Endothelial cell of umbilical vein (primary cell): ENCODE measurements at regions not wholly inside any gene's neighbourhood (a gene's known extent, or its start where the extent isn't known, plus 50 kb on each side); places are given as distances from the start of the nearest gene placed in this dataset.

Experiments used
- BruUV-seq: library from RNA; stranded (reverse); fragments of 400-500 nt; replicated peaks from 2 replicates; lab custom pipeline; 2021; lab: Mats Ljungman, UMichigan
- CTCF ChIA-PET: fragments of 300-600, 350-600 bp; sonication (Branson Sonifier 250); formaldehyde crosslinking; loops from one replicate; lab custom pipeline; 2021; ENCODE audit warnings: antibody characterized with exemption, inconsistent platforms; lab: Charles Lee
- POLR2A ChIA-PET: fragments of 300-600, 350-600 bp; sonication (Branson Sonifier 250); formaldehyde crosslinking; loops from one replicate; lab custom pipeline; 2021; ENCODE audit warnings: antibody characterized with exemption, inconsistent platforms; lab: Charles Lee
- DNase-seq: peaks from one replicate; pipeline ENCODE4 v3.0.0-alpha.2; 2011; ENCODE audit warnings: low read depth, low spot score
- FAIRE-seq: peaks from 2 replicates; lab custom pipeline; 2011; peaks lifted over from hg19 to GRCh38; lab: Jason Lieb, UNC
- H2AFZ ChIP-seq: 2 replicates; pipeline ENCODE4 v1.6.0; 2012; ENCODE audit warnings: low read depth, low read length, control low read depth, inconsistent platforms
- H3K27ac ChIP-seq: 2 replicates; pipeline ENCODE4 v1.5.1; 2011; ENCODE audit warnings: low read depth, mild to moderate bottlenecking, control low read depth, low read length, moderate library complexity; ENCODE audit not compliant: insufficient read depth
- H3K27me3 ChIP-seq, 2 experiments: 2 replicates each; pipeline versions ENCODE4 v1.6.0 to v1.6.1; 2011; ENCODE audit warnings: low read length in 2 of 2, mixed read lengths in 1 of 2; ENCODE audit not compliant: control insufficient read depth in 2 of 2, insufficient read depth in 2 of 2
- H3K36me3 ChIP-seq, 2 experiments: 2 replicates in 1 of 2; 3 replicates in 1 of 2; pipeline ENCODE4 v1.5.1; 2011; ENCODE audit warnings: low read length in 2 of 2, mild to moderate bottlenecking in 1 of 2, moderate library complexity in 1 of 2; ENCODE audit not compliant: control insufficient read depth in 2 of 2, insufficient read depth in 2 of 2; ENCODE audit errors: extremely low read depth in 1 of 2
- H3K4me1 ChIP-seq: 3 replicates; pipeline ENCODE4 v1.5.1; 2011; ENCODE audit warnings: mild to moderate bottlenecking, low read length; ENCODE audit not compliant: control insufficient read depth, insufficient read depth; ENCODE audit errors: extremely low read depth
- H3K4me2 ChIP-seq: 2 replicates; pipeline ENCODE4 v1.6.1; 2011; ENCODE audit warnings: low read length, control low read depth, mixed read lengths; ENCODE audit not compliant: insufficient read depth
- H3K4me3 ChIP-seq, 3 experiments: fragments of 200-600 bp in 1 of 3; sonication (generic), shearing (Covaris generic) in 1 of 3; replicated peaks in 1 of 3; 2 replicates each; pipeline ENCODE4 v1.5.1; 2011 to 2016; ENCODE audit warnings: control low read depth in 3 of 3, low read length in 3 of 3, mild to moderate bottlenecking in 2 of 3, inconsistent platforms in 1 of 3, low read depth in 1 of 3, moderate library complexity in 1 of 3; ENCODE audit not compliant: insufficient read depth in 1 of 3
- H3K79me2 ChIP-seq: 2 replicates; pipeline ENCODE4 v1.6.0; 2012; ENCODE audit warnings: low read length, inconsistent platforms; ENCODE audit not compliant: control insufficient read depth, insufficient read depth
- H3K9ac ChIP-seq: replicated peaks from 2 replicates; pipeline ENCODE3; 2011; ENCODE audit warnings: low read length, control low read depth; ENCODE audit not compliant: insufficient read depth; ENCODE audit errors: extremely low read depth
- H3K9me1 ChIP-seq: replicated peaks from 3 replicates; pipeline ENCODE4 v1.6.0; 2011; ENCODE audit warnings: mild to moderate bottlenecking, low read length; ENCODE audit not compliant: control insufficient read depth, insufficient read depth; ENCODE audit errors: extremely low read depth
- H3K9me3 ChIP-seq: replicated peaks from 2 replicates; pipeline ENCODE4 v1.5.1; 2012; ENCODE audit warnings: low read length, inconsistent platforms; ENCODE audit not compliant: control insufficient read depth, insufficient read depth
- H4K20me1 ChIP-seq: replicated peaks from 2 replicates; pipeline ENCODE3; 2011; ENCODE audit warnings: mild to moderate bottlenecking, low read length; ENCODE audit not compliant: control insufficient read depth, insufficient read depth; ENCODE audit errors: extremely low read depth
- CTCF ChIP-seq, 2 donors: IDR thresholded peaks; 1 replicate in 1 of 2; 2 replicates in 1 of 2; pipeline ENCODE4 v1.5.1; 2011; ENCODE audit warnings: low read length in 2 of 2, mild to moderate bottlenecking in 2 of 2, moderate library complexity in 2 of 2, control low read depth in 1 of 2, inconsistent platforms in 1 of 2, low read depth in 1 of 2; ENCODE audit not compliant: insufficient read depth in 1 of 2; ENCODE audit errors: extremely low read depth in 1 of 2
- EZH2 ChIP-seq: IDR thresholded peaks from 2 replicates; pipeline ENCODE4 v1.6.1; 2012; ENCODE audit warnings: borderline replicate concordance, low read depth, mild to moderate bottlenecking, moderate library complexity, low read length, inconsistent platforms; ENCODE audit not compliant: severe bottlenecking
- FOS ChIP-seq: IDR thresholded peaks from 2 replicates; pipeline ENCODE4 v1.6.1; 2011; ENCODE audit warnings: mild to moderate bottlenecking, low read length, moderate library complexity, borderline replicate concordance; ENCODE audit not compliant: insufficient read depth
- GATA2 ChIP-seq: IDR thresholded peaks from 2 replicates; pipeline ENCODE4 v1.7.0; 2011; ENCODE audit warnings: low read depth, mild to moderate bottlenecking, moderate library complexity, mixed read lengths, low read length; ENCODE audit not compliant: insufficient read length, insufficient read depth
- JUN ChIP-seq: IDR thresholded peaks from 2 replicates; pipeline ENCODE4 v1.6.1; 2011; ENCODE audit warnings: borderline replicate concordance, low read depth; ENCODE audit not compliant: insufficient read length, insufficient read depth
- MYC ChIP-seq: IDR thresholded peaks from one replicate; pipeline ENCODE4 v1.6.1; 2011; ENCODE audit warnings: mild to moderate bottlenecking, low read depth, low read length
- POLR2A ChIP-seq: IDR thresholded peaks from 2 replicates; pipeline ENCODE4 v1.6.1; 2012; ENCODE audit warnings: low read depth, mild to moderate bottlenecking, control low read depth, low read length
- POLR2AphosphoS5 ChIP-seq: IDR thresholded peaks from 2 replicates; pipeline ENCODE4 v1.6.1; 2012; ENCODE audit warnings: low read depth, mild to moderate bottlenecking, control low read depth, low read length, moderate library complexity; ENCODE audit not compliant: insufficient read depth
- dilution Hi-C: fragments of 300-500 bp; cut with MboI; formaldehyde crosslinking; loops from one replicate; pipeline ENCODE4 v1.15.0; 2019; ENCODE audit warnings: low sequenced_read_pairs; ENCODE audit not compliant: extremely low pct_ligation_motif_present
- intact Hi-C: fragments of 100-400 bp; cut with micrococcal nuclease; formaldehyde crosslinking; loops from one replicate; pipeline ENCODE4 v1.10.0; 2022
- TF ChIP-seq, protein P1 (sequence below): IDR thresholded peaks from 2 replicates; pipeline ENCODE4 v1.6.1; 2011; ENCODE audit not compliant: insufficient read depth, insufficient read length

GRCh38 chr18:69220529-69220928 lies 180.2 kb upstream of the DOK6 start:
- ChIA-PET POLR2A (no interaction called here), CTCF (no interaction called here)
- Histone ChIP-seq H3K9me1 (no peaks in the 10 kb centered on the region), H4K20me1 (no peaks in the 10 kb centered on the region), H3K4me2 (no peak overlapping the region), H2AFZ (no peak overlapping the region), H3K4me3 (no peak overlapping the region), H3K27me3 (no peaks in the 10 kb centered on the region), H3K9me3 (no peaks in the 10 kb centered on the region), H3K36me3 (no peaks in the 10 kb centered on the region), H3K79me2 (no peaks in the 10 kb centered on the region), H3K4me1 (no peaks in the 10 kb centered on the region), H3K9ac (no peak overlapping the region), H3K27ac (no peak overlapping the region)
- FAIRE-seq (no peak), DNase-seq (no peak)
- TF ChIP-seq FOS (no peak), EZH2 (no peak), POLR2A (no peak), GATA2 (no peak), CTCF (IDR thresholded peaks at IDR 0.05; ENCODE audit: extremely low read depth in 1 of 2, insufficient read depth in 1 of 2, low read depth in 1 of 2, low read length in 2 of 2) (no peak), MYC (no peak), JUN (no peak), POLR2AphosphoS5 (no peak)
- TF ChIP-seq, protein P1, sequence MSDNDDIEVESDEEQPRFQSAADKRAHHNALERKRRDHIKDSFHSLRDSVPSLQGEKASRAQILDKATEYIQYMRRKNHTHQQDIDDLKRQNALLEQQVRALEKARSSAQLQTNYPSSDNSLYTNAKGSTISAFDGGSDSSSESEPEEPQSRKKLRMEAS: no peak
- dilution Hi-C loops: no loop called here
- no TSS peak for BruUV-seq
- intact Hi-C loops: no loop called here
